HG02623 (cell line): ENCODE measurements at regions not wholly inside any gene's neighbourhood (a gene's known extent, or its start where the extent isn't known, plus 50 kb on each side); places are given as distances from the start of the nearest gene placed in this dataset.
"Not testable (repeated sequence)": the region's sequence is repeated elsewhere in the genome, so short reads cannot be mapped to it uniquely, and the experiment has no call there.

Source experiments
- ATAC-seq: cut with Tn5 transposase; IDR thresholded peaks from one replicate; pipeline ENCODE4 v1.9.1; 2021; ENCODE audit warnings: moderate library complexity; ENCODE audit not compliant: unreplicated experiment

DNA sequence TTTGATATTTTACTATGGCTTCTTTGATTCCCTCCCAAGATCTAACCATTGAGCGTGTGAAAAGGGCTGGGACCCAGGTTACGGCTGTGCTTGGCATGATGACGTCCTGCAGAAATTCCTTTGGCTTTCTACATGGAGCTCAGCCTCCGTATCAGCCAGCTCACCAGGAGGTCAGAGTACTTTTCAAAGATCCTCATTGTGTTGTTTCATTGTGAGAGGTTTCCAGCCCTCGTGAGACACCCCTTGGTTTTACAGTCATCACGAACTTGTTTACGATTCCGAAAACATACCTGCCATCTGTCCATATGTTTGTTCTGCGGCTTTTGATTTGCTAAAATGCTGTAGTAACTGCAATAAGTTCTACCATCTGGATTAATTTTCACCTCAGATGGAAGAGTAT lies 453.1 kb downstream of the TMEM121 start:
- ATAC-seq = no peak

DNA sequence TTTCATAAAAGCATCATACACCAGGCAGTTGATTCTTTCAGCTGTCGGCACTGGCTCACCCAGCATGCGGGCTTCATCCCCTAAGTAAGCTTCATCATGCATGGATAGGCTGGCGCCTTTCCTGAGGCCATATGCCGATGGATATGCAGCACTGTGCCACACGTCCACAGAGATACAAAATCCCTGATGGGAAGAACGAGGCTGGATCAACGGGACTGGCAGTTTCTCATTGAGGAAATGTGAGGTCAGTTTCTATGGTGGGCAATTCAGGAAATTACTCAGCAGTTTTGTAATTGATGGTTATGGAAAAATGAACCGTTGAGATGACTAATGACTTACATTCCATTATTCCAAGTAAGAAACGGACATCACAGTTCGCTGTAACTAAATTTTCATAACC lies 453.8 kb downstream of the TMEM121 start:
- no peak for ATAC-seq

DNA sequence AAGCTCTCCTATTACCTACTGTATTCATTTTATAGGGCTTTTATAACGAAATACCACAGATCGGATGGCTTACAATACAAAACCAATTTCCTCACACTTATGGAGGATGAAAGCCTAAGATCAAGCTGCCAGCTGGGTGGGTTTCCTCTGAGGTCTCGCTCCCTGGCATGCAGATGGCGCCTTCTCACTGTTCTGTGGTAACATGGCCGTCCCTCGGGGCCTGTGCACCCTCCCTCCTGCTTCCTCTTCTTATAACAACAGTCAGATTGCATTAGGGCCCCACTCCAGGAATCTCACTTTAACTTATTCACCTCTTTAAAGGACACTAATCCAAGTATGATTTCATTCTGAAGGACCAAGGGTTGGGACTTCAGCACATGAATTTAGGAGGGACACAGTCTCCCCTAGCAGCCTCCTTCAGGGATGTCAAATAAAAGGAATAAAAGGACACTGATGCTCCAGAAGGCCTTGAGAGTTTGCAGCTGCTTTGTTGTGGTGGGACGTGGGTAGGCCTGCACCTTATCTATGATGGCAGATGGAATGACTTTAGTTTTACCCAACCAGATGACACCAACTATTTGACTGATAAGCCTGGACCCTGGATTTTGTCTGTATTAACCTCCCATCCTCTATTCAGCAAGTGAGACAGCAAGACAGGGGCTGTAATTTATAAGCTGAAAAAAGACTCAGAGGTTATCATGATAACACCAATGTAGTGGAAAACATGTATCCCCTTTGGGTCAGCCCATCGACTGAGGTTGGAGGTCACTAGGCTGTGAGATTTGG lies 455.3 kb downstream of the TMEM121 start:
- ATAC-seq = not testable (repeated sequence)

DNA sequence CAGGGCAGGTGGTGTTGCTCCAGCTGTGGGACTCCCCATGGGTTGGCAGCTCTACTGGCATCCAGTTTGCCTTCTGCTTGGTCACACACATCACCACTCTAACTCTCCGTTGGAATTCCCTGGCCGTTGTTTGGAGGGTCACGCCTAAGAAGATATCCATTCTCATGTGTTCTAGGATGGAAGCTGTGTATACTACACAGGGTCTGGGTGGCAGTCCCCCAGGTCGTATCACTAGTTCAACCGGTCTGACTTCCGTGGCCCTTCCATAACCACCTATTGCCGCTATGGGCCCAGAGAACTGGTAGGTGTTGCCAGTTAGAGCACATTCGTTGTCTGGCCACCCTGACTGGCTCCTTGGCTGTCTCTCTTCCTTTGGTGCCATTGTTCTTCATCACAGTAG lies 456.3 kb downstream of the TMEM121 start:
- ATAC-seq = no peak

DNA sequence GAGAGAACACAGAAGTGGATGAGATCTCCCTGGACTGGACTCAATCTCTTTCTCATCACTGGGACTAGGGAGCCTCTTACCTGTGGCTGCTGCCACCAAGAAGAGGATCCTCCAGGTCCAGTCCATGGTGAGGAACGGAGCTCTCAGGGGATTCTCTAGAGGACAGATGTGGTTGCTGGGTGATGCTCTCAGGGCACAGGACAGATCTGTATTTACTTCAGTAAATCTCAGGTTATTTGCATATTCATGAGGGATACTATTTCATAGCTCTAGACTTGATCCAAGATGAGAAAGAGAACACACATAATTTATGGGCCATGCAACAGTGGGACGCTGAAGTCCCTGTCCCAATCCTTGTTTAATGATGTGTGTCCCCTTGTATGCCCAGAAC lies 460.5 kb downstream of the TMEM121 start:
- no peak for ATAC-seq

DNA sequence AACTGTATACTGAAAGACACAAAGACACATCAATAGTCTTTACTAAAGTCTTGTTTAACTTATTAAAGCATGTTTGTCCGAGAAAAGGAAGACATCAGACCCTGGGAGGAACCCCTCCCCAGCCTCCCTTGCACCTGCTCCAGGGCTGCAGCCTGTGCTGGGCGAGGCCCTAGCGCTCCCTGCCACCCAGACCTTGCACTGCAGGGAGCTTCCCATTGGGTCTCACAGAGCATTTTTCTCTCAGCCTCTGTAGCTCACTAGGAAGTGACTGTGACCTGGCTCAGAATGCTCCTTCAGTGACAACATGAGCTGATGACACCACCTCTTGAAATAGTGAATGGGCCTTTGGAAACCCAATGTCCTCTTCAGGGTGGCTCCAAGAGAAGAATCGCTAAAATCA lies 461.2 kb downstream of the TMEM121 start:
- no peak for ATAC-seq

DNA sequence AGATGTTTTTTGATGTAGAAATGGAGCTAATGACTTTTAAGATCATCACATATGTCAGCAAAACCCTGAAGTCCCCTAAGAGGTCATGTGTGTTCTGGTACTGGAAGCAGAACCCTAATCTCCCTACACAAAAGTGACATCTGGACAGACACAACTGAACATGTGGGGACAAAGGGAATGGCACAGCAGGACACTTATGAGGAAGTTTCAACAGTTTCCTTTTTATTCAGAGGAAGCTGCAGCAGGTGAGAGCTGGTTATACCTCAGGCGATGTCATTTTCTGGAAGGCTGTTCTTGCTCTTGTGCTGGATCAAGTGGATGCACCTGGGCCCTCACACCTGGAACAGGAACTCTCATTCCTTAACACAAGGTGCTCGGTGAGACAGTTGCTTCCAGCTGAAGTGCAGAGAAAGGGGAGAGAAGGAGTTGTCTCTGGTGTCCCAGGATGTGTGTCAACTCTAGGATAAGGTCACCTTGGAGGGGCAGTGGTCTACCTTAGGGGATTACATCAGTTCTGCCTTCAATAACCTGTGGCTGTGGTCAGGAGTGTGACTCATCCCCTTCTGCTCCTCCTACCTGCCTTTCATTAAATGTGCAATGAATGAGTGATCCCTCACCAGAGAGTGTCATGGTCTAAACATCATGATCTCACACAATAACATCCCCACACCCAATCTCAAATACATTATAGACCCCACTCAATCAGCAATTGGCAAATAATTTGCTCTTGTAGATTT lies 463.4 kb downstream of the TMEM121 start:
- ATAC-seq = no peak

DNA sequence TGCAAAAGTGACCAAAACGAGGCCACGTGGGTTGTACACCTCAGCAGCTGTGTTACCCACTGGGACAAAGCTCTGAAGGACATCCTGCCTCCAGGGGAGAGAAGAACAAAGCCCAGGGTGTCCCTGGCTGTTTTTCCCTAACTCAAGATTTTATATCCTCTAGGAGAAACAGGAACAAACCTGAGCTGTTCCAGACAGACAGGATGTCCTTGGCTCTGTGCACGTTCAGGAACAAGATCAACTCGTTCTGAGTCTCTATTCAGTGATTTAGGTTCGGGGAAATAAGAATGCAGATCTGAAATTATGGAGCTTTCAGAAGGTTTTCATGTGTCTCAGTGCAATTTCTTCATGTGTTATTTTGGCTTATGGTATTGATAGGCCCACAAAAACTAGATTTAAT lies 465.3 kb downstream of the TMEM121 start:
- ATAC-seq = not testable (repeated sequence)

DNA sequence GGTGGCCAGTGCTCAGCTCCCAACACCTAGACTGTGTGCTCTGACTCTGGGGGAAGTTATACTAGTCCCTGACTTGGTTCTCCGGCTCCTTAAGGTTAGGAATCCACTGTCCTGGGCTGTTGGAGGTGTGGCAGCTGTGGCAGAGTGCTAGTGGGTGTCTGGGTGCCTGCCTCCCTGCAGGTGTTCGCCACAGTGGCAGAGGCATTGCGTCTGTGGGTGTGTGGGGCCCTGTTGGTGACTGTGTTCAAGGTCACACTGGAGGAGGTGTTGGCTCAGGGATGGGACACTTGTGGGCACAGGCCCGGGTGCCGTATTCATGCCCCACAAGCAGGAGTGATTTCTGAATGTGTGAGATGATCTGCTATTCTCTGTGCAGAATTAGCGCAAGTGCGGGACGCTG lies 467.4 kb downstream of the TMEM121 start:
- ATAC-seq = no peak

DNA sequence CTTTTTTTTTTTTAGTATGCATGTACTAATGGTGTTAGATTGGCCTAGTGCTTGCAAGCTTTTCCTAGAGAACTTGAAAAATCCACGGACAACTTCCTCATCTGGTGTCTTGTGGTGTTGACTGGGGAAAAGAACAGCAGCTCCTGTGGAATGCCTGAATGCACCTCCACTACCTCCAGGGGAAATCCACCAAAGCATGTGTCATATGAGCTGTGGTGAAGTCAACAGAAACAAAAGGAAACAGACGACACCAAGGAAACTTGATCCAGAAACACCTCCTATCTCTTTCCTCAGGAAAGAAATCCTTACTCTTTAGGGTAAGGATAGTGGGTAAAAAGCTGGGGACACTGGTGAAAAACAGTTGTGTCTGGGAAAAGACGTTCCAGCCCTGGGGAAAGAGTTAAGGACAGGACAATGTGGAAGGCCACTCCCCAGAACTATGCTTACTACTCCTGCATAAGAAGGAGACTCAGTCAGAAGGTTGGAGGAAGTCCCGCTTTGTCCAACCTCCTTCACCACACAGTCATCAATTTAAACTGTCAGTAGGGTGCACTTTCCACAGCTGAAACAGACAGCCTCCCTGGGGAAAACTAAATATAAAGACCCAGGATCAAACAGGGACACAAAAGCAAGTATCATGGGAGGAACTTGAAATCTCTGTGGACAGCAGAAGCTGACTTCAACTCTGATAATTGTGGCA lies 468.8 kb downstream of the TMEM121 start:
- not testable (repeated sequence) for ATAC-seq

DNA sequence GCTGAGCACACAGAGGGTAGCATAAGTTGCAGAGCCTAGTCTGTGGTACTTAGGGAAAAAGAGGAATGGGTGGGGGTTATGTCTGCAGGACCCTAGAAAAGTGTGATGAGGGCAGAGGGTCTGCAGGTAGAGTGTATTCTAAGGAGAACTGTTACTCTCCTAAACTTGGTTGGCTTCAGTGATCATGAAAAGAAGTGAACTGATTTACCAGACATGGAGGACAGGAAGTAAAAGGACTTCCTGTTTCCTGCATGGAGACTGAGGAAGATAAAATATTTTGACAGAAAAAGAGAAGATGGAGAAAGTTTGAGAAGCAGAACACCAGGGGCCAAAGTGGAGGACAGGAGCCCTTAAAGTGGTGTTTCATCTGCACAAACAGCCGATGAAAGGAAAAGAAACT lies 472.2 kb downstream of the TMEM121 start:
- not testable (repeated sequence) for ATAC-seq

DNA sequence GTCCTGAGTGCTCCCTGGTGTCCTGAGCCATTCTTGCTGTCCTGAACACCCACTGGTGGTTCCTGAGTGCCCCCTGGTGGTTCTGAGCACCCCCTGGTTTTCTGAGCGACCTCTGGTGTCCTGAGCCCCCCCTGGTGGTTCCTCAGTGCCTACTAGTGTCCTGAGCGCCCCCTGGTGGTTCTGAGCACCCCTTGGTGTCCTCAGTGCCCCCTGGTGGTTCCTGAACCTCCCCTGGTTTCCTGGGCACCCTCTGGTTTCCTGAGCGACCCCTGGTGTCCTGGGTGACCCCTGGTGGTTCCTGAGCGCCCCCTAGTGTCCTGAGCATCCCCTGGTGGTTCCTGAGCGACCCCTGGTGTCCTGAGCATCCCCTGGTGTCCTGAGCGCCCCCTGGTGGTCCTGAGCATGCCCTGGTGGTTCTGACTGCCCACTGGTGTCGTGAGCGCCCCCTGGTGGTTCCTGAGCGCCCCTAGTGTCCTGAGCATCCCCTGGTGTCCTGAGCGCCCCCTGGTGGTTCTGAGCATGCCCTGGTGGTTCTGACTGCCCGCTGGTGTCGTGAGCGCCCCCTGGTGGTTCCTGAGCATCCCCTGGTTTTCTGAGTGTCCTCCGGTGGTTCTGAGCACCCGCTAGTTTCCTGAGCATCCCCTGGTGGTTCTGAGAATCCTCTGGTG lies 473.1 kb downstream of the TMEM121 start:
- peak; percentile 44 for ATAC-seq

DNA sequence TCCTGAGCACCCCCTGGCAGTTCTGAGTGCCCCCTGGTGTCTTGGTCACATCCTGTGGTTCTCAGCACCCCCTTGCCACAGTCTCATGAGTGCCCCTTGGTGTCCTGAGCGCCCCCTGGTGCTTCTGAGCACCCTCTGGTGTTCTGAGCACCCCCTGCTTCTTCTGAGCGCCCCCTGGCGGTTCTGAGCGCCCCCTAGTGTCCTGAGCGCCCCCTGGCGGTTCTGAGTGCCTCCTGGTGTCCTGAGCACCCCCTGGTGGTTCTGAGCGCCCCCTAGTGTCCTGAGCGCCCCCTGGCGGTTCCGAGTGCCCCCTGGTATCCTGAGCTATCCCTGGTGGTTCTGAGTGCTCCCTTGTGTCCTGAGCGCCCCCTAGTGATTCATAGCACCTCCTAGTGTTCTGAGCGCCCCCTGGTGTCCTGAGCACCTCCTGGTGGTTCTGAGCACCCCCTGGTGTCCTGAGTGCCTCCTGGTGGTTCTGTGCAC lies 473.7 kb downstream of the TMEM121 start:
- ATAC-seq = peak; percentile 56

DNA sequence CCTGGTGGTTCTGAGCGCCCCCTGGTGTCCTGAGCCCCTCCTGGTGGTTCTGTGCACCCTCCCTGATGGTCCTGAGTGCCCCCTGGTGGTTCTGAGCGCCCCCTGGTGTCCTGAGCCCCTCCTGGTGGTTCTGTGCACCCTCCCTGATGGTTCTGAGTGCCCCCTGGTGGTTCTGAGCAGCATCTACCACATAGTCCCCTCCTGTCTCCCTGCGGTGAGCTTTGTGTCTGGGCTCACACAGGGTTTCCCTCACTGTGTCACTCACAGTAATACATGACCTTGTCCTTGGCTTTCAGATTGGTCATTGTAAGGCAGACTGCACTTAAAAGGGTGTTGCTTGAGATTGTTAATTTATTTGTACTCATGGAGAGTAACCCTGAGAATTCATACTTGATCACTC lies 474.9 kb downstream of the TMEM121 start:
- ATAC-seq = not testable (repeated sequence)

DNA sequence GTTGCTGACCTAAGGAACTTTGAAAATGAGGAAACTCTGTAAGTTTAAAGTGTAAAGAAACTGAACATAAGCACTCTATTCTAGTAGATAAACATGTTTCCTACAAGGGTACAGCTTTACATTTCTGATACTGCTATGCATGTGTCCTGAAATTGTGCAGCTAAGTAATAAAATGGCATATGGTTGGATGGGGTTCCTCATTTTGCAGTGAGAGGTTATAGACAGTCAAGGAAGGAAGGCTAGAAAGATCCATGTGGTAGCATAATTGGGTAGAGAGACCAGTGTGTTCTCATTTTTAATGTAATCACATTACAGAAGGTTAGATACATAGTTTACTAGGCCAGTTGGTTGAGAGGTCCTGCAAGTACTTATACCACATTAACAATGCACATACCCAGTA lies 477.0 kb downstream of the TMEM121 start:
- no peak for ATAC-seq

DNA sequence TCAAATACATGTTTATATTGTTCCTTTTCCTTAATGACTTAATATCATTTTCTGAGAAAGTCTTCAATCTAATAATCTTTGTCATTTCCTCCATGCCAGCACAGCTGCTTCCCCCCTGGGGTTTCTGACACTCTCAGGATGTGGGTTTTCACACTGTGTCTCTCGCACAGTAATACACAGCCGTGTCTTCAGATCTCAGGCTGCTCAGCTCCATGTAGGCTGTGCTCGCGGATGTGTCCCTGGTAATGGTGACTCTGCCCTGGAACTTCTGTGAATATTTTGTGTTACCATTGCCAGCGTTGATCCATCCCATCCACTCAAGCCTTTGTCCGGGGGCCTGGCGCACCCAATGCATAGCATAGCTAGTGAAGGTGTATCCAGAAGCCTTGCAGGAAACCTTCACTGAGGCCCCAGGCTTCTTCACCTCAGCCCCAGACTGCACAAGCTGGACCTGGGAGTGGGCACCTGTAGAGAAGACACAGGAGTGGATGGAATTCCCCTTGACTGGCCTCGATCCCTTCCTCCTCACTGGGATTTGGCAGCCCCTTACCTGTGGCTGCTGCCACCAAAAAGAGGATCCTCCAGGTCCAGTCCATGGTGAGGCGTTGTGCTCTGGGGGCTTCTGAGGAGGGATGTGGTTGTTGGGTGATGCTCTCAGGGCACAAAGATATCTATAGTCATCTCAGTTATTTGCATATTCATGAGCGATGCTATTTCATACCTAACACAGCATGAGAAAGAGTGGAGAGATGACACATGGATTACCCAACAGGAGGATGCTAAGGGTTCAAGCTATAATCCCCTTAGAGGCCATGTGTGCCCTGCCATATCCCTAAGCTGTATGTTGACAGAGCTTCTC lies 478.8 kb downstream of the TMEM121 start:
- not testable (repeated sequence) for ATAC-seq

DNA sequence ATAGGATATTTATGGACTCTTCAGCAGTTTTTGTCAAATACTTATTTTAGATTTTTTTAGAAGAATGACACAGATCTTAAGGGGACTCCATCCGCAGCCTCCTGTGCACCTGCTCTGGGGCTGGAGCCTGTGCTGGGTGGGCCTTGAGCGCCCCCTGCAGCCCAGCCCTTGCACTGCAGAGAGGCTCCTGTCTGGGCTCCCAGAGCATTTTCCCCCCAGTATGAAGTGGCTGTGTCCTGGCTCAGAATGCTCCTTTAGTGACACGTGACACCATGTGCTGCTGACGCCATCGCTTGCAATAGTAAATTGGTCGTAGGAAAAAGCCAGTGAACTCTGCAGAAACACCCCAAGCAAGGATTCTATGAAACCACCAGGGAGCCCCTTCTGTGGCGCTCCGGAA lies 479.7 kb downstream of the TMEM121 start:
- not testable (repeated sequence) for ATAC-seq

DNA sequence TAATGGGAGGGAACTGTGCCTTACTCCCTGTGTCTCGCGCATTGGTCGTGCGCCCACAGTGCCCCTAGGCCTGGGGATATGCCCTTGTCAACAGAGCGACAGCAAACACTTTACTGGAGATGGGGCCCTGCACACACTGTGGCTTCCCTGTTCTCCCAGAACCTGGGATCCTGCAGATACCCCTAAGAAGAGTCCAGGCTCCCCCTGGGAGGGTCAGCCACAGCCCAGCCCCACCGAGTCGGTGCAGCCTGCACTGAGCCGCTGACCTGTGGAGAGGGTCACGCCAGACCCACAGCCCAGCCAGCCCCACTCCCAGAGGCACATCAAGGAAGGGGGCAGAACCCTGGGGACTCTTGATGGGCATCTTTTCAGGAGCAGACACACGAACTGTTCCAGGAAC lies 480.3 kb downstream of the TMEM121 start:
- ATAC-seq = not testable (repeated sequence)

DNA sequence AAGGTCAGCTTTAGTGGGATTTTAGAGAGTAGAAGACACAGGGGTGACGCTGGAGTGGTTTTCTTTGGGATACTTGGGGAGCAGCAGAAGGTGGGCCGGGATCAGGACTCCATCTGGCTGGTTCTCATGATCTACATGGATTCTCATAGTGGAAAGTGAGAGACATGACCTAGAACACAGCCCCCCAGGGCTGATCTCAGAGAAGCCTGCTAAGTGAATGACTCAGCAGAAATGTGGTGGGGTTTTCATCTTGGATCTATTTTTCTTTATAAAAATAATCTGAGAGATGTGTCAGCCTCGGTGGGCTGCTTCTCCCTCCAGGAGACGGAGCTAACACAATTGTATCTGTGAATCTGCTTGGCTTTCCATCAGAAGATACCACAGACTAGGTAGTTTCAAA lies 484.4 kb downstream of the TMEM121 start:
- no peak for ATAC-seq
